ENCODE measurements at regions not wholly inside any gene's neighbourhood (a gene's known extent, or its start where the extent isn't known, plus 50 kb on each side); places are given as distances from the start of the nearest gene placed in this dataset.

DNA sequence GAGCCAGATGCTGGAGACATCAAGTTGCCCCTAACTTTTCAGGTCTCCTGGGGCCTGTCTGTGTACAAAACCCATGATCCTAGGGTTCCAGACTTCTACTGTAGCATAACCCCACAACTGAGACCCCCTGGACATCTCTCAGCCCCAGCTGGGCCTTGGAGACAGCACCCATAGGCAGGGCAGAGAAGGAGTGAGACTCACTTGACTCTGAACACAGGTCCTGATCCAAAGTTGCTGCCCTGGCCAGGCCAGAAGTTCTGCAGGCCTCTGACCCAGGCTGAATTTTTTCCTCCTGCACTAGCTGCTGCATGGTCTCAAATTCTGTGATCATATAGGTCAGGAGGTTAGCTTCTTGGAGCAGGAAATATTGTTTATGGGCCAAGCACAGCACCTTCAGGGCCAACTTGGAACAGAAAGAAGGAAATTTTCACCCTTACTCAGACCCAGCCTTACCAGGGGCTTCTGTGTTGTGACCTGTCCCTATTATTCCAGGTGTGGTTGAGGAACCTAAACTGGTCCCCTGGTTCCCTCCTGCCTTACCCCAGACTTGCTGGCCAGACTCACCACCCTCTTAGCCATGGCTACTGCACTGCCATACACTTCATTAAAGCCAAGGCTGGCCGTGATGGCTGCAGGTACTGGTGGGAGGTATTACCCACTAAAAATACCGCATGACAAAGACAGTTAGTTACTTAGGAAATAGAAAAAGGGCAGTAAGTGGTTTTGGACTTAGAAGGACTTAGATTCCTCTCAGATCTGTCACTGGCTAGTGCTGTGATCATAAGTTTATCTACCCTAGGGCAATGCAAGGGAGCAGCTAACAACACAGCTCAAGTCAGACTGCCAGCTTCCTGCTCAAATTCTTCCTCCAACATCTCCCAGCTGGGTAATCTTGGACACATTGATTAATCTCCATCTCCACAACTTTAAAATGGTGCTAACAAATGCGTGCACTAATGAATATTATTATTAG, 2180.1 kb downstream of the TP53TG3F start:
- ATAC-seq = no peak
- Histone ChIP-seq H3K79me2 (ENCODE audit: insufficient read depth, low read length) (no peaks in the 10 kb centered on the region), H4K20me1 (ENCODE audit: insufficient read depth) (no peaks in the 10 kb centered on the region), H2AFZ (ENCODE audit: low read depth, low read length, poor library complexity, severe bottlenecking) (no peak overlapping the region), H3K9ac (ENCODE audit: low read length) (no peak overlapping the region), H3K9me2 (ENCODE audit: insufficient read depth) (no peaks in the 10 kb centered on the region), H3K4me2 (ENCODE audit: low read length) (no peak overlapping the region), H3K27ac (ENCODE audit: low read depth, low read length) (no peak overlapping the region), H3K36me3 (ENCODE audit: control insufficient read depth in 1 of 2, insufficient read depth in 2 of 2, low read length in 2 of 2) (no peaks in the 10 kb centered on the region), H3K27me3 (ENCODE audit: insufficient read depth, low read length) (no peaks in the 10 kb centered on the region), H3K4me3 (replicated peaks in 1 of 2; ENCODE audit: low read depth in 1 of 2, low read length in 2 of 2) (no peak overlapping the region), H3K4me1 (ENCODE audit: control insufficient read depth in 1 of 2, insufficient read depth in 2 of 2, low read length in 2 of 2) (no peaks in the 10 kb centered on the region), H3K9me3 (ENCODE audit: control insufficient read depth in 1 of 2, insufficient read depth in 1 of 2, low read depth in 1 of 2, low read length in 2 of 2) (no peaks in the 10 kb centered on the region; a peak in 1 of 4 replicates)
- no TSS peak for BruUV-seq (replicated peaks)
- TF ChIP-seq SP1 (IDR thresholded peaks at IDR 0.05; ENCODE audit: low read depth) = no peak
- TF ChIP-seq, protein P1, sequence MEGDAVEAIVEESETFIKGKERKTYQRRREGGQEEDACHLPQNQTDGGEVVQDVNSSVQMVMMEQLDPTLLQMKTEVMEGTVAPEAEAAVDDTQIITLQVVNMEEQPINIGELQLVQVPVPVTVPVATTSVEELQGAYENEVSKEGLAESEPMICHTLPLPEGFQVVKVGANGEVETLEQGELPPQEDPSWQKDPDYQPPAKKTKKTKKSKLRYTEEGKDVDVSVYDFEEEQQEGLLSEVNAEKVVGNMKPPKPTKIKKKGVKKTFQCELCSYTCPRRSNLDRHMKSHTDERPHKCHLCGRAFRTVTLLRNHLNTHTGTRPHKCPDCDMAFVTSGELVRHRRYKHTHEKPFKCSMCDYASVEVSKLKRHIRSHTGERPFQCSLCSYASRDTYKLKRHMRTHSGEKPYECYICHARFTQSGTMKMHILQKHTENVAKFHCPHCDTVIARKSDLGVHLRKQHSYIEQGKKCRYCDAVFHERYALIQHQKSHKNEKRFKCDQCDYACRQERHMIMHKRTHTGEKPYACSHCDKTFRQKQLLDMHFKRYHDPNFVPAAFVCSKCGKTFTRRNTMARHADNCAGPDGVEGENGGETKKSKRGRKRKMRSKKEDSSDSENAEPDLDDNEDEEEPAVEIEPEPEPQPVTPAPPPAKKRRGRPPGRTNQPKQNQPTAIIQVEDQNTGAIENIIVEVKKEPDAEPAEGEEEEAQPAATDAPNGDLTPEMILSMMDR (IDR thresholded peaks at IDR 0.05 in 2 of 3, conservative IDR thresholded peaks at IDR 0.05 in 1 of 3; ENCODE audit: borderline replicate concordance in 1 of 3, insufficient read depth in 1 of 3, low read depth in 2 of 3, low read length in 2 of 3) = no peak
- intact Hi-C loops (cut with micrococcal nuclease) = loop anchor here (10.0 kb wide), 1 partner anchor 55 kb away; no protein-coding TSS in a partner anchor
- ChIA-PET POLR2A (no interaction called here), RAD21 (ENCODE audit: low non-redundant PET in 1 of 2, low total read pairs in 2 of 2, uncharacterized antibody in 2 of 2, unreplicated experiment in 2 of 2) (no interaction called here), CTCF (no interaction called here)
- no peak for DNase-seq (ENCODE audit: low read depth, low spot score)

DNA sequence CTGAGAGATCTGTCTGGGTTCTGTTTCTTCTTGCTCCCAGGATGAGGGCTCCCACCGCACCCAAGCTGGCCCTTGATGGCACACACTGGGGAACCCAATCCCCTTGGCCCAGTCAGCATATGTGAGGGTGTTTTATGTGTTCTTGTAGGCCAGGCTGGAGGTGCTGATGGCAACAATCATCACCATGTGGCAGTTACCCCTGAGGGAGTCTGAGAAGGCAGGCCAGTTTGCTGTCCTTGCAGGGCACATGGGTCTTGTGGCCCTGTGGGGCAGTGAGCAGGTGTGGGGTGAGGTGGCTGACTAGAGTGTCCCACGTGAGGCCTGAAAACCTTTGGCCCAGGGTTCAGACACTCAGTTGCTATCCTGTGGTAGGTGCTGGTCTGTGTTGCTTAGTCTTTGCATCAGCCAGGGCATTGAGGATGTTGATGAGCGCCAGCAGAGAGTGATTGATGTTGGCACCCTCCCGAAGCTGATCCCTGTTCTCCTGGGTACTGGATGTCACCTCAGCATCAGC, 2183.0 kb downstream of the TP53TG3F start:
- POLR2A ChIA-PET = no interaction called here
- H3K36me3 ChIP-seq (ENCODE audit: control insufficient read depth in 1 of 2, insufficient read depth in 2 of 2, low read length in 2 of 2) = no peaks in the 10 kb centered on the region
- H3K9me2 ChIP-seq (ENCODE audit: insufficient read depth) = no peaks in the 10 kb centered on the region
- no peak overlapping the region for H3K9ac ChIP-seq (ENCODE audit: low read length)
- CTCF ChIA-PET = no interaction called here
- no peak overlapping the region for H3K27ac ChIP-seq (ENCODE audit: low read depth, low read length)
- no peaks in the 10 kb centered on the region for H3K4me1 ChIP-seq (ENCODE audit: control insufficient read depth in 1 of 2, insufficient read depth in 2 of 2, low read length in 2 of 2)
- H3K9me3 ChIP-seq (ENCODE audit: control insufficient read depth in 1 of 2, insufficient read depth in 1 of 2, low read depth in 1 of 2, low read length in 2 of 2) = no peaks in the 10 kb centered on the region
- intact Hi-C loops (cut with micrococcal nuclease) = no loop called here
- DNase-seq (ENCODE audit: low read depth, low spot score) (no peak), ATAC-seq (no peak)
- no TSS peak for BruUV-seq (replicated peaks)
- RAD21 ChIA-PET (ENCODE audit: low non-redundant PET in 1 of 2, low total read pairs in 2 of 2, uncharacterized antibody in 2 of 2, unreplicated experiment in 2 of 2) = no interaction called here
- no peak overlapping the region for H2AFZ ChIP-seq (ENCODE audit: low read depth, low read length, poor library complexity, severe bottlenecking)
- no peaks in the 10 kb centered on the region for H3K27me3 ChIP-seq (ENCODE audit: insufficient read depth, low read length)
- H3K4me2 ChIP-seq (ENCODE audit: low read length) = no peak overlapping the region
- H4K20me1 ChIP-seq (ENCODE audit: insufficient read depth) = no peaks in the 10 kb centered on the region
- no peak overlapping the region for H3K4me3 ChIP-seq (replicated peaks in 1 of 2; ENCODE audit: low read depth in 1 of 2, low read length in 2 of 2)
- H3K79me2 ChIP-seq (ENCODE audit: insufficient read depth, low read length) = no peaks in the 10 kb centered on the region
- no peak for TF ChIP-seq EZH2phosphoT487 (IDR thresholded peaks at IDR 0.05; ENCODE audit: borderline replicate concordance)
- no peak for TF ChIP-seq SP1 (IDR thresholded peaks at IDR 0.05; ENCODE audit: low read depth)
- TF ChIP-seq, protein P1 (IDR thresholded peaks at IDR 0.05 in 2 of 3, conservative IDR thresholded peaks at IDR 0.05 in 1 of 3; ENCODE audit: borderline replicate concordance in 1 of 3, insufficient read depth in 1 of 3, low read depth in 2 of 3, low read length in 2 of 3) = no peak
- TF ChIP-seq RAD21 (IDR thresholded peaks at IDR 0.05; ENCODE audit: low read depth) = no peak
- TF ChIP-seq FOSL1 (IDR thresholded peaks at IDR 0.05; ENCODE audit: low read depth) = no peak
- no peak for TF ChIP-seq EGR1 (IDR thresholded peaks at IDR 0.05; ENCODE audit: low read depth)
- TF ChIP-seq POLR2AphosphoS5 (IDR thresholded peaks at IDR 0.05; ENCODE audit: low read depth, low read length) = no peak
- TF ChIP-seq, protein P2, sequence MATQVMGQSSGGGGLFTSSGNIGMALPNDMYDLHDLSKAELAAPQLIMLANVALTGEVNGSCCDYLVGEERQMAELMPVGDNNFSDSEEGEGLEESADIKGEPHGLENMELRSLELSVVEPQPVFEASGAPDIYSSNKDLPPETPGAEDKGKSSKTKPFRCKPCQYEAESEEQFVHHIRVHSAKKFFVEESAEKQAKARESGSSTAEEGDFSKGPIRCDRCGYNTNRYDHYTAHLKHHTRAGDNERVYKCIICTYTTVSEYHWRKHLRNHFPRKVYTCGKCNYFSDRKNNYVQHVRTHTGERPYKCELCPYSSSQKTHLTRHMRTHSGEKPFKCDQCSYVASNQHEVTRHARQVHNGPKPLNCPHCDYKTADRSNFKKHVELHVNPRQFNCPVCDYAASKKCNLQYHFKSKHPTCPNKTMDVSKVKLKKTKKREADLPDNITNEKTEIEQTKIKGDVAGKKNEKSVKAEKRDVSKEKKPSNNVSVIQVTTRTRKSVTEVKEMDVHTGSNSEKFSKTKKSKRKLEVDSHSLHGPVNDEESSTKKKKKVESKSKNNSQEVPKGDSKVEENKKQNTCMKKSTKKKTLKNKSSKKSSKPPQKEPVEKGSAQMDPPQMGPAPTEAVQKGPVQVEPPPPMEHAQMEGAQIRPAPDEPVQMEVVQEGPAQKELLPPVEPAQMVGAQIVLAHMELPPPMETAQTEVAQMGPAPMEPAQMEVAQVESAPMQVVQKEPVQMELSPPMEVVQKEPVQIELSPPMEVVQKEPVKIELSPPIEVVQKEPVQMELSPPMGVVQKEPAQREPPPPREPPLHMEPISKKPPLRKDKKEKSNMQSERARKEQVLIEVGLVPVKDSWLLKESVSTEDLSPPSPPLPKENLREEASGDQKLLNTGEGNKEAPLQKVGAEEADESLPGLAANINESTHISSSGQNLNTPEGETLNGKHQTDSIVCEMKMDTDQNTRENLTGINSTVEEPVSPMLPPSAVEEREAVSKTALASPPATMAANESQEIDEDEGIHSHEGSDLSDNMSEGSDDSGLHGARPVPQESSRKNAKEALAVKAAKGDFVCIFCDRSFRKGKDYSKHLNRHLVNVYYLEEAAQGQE (IDR thresholded peaks at IDR 0.05; ENCODE audit: low read depth) = no peak
- no peak for TF ChIP-seq YY1 (IDR thresholded peaks at IDR 0.05; ENCODE audit: extremely low read depth, insufficient replicate concordance, low read depth, low read length)

Measured in HCT116 (cell line).